Suprapubic skin (tissue), 4 donors: ENCODE measurements at regions not wholly inside any gene's neighbourhood (a gene's known extent, or its start where the extent isn't known, plus 50 kb on each side); places are given as distances from the start of the nearest gene placed in this dataset.

Experiments
- EP300 ChIP-seq: sonication (generic); formaldehyde crosslinking; IDR thresholded peaks from one replicate; pipeline ENCODE4 v1.6.1; 2017; ENCODE audit warnings: antibody characterized with exemption
- POLR2A ChIP-seq, 2 donors: fragments of 450-650 bp; IDR thresholded peaks; one replicate each; pipeline ENCODE4 v1.6.1; 2017; ENCODE audit warnings: antibody characterized with exemption in 2 of 2, mild to moderate bottlenecking in 2 of 2, moderate library complexity in 2 of 2
- POLR2AphosphoS5 ChIP-seq, 3 donors: sonication (generic); formaldehyde crosslinking; IDR thresholded peaks; one replicate each; pipeline ENCODE4 v1.6.1; 2017; ENCODE audit warnings: antibody characterized with exemption in 3 of 3
- TF ChIP-seq, protein P1 (sequence below), 2 donors: fragments of 200-600 bp in 1 of 2; fragments of 450-650 bp in 1 of 2; sonication (generic) in 1 of 2; IDR thresholded peaks; one replicate each; pipeline ENCODE4 v1.5.1; 2016 to 2019; ENCODE audit warnings: antibody characterized with exemption in 2 of 2, mild to moderate bottlenecking in 1 of 2, moderate library complexity in 1 of 2

DNA sequence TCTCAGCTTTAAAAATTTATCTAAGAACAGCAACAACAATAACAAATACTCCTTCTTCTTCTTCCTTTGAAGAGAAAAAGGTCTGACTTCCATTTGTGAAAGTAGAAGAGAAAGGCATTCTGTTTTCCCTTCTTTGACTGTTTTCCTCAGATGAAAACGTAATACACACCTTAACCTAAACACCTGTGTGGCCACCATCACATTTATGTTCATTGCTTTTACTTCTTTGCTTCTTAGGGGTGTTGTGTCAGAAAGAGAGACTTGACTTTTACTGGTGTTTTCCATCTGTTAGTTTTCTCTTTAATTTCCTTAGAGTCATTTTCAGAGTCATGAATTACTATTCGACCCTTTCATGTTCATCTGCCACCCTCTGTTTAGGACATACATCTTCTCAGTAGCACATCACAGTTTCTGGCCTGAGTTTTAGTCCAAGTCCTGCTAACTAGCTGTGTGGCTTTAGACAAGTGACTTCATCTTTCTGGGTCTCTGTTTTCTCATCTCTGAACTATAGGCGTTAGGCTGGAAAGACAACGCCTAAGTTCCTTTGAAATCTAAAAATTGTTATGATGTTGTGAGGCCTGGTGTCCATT is 283.8 kb downstream of the GATA3 start:
- TF ChIP-seq, protein P1, sequence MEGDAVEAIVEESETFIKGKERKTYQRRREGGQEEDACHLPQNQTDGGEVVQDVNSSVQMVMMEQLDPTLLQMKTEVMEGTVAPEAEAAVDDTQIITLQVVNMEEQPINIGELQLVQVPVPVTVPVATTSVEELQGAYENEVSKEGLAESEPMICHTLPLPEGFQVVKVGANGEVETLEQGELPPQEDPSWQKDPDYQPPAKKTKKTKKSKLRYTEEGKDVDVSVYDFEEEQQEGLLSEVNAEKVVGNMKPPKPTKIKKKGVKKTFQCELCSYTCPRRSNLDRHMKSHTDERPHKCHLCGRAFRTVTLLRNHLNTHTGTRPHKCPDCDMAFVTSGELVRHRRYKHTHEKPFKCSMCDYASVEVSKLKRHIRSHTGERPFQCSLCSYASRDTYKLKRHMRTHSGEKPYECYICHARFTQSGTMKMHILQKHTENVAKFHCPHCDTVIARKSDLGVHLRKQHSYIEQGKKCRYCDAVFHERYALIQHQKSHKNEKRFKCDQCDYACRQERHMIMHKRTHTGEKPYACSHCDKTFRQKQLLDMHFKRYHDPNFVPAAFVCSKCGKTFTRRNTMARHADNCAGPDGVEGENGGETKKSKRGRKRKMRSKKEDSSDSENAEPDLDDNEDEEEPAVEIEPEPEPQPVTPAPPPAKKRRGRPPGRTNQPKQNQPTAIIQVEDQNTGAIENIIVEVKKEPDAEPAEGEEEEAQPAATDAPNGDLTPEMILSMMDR (IDR thresholded peaks at IDR 0.05) = no peak
- TF ChIP-seq POLR2AphosphoS5 (IDR thresholded peaks at IDR 0.05) = no peak
- TF ChIP-seq EP300 = no peak
- TF ChIP-seq POLR2A (IDR thresholded peaks at IDR 0.05) = no peak
